IMR-90 (cell line): ENCODE measurements at regions not wholly inside any gene's neighbourhood (a gene's known extent, or its start where the extent isn't known, plus 50 kb on each side); places are given as distances from the start of the nearest gene placed in this dataset.

ENCODE experiments used
- ATAC-seq: fragments of 200-7000 bp; cut with Tn5 transposase; 2 replicates; pipeline ENCODE4 v1.9.1; 2020; ENCODE audit warnings: low read depth, mild to moderate bottlenecking, moderate library complexity
- BruUV-seq: library from RNA; stranded (reverse); fragments of 400-500 nt; replicated peaks from 2 replicates; lab custom pipeline; 2021; lab: Mats Ljungman, UMichigan
- CTCF ChIA-PET: fragments of 300-600 bp; formaldehyde crosslinking; extraction: SDS; loops from one replicate; lab custom pipeline; 2021; ENCODE audit warnings: antibody characterized with exemption; lab: Yijun Ruan, JAX
- POLR2A ChIA-PET: fragments of 300-600 bp; sonication (Branson Sonifier 250); formaldehyde crosslinking; loops from one replicate; lab custom pipeline; 2022; ENCODE audit warnings: antibody characterized with exemption; ENCODE audit not compliant: unreplicated experiment; lab: Charles Lee
- DNase-seq: peaks from one replicate; pipeline ENCODE4 v3.0.0; 2013
- H2AFZ ChIP-seq: replicated peaks from 2 replicates; pipeline ENCODE3; 2013; ENCODE audit warnings: low read length, mild to moderate bottlenecking; ENCODE audit not compliant: poor library complexity
- H2AK5ac ChIP-seq: 2 replicates; pipeline ENCODE4 v1.6.1; 2013; ENCODE audit warnings: low read depth, low read length, inconsistent platforms
- H2AK9ac ChIP-seq: replicated peaks from 2 replicates; pipeline ENCODE3; 2013; ENCODE audit warnings: mild to moderate bottlenecking, low read depth, low read length, moderate library complexity; ENCODE audit not compliant: poor library complexity
- H2BK120ac ChIP-seq: 2 replicates; pipeline ENCODE4 v1.6.1; 2013; ENCODE audit warnings: low read depth, low read length, inconsistent platforms
- H2BK15ac ChIP-seq: 3 replicates; pipeline ENCODE4 v1.6.1; 2013; ENCODE audit warnings: low read depth, low read length, inconsistent platforms
- H2BK20ac ChIP-seq: 2 replicates; pipeline ENCODE4 v1.6.1; 2013; ENCODE audit warnings: low read depth, mild to moderate bottlenecking, inconsistent platforms, low read length, moderate library complexity
- H2BK5ac ChIP-seq: 2 replicates; pipeline ENCODE4 v1.6.1; 2013; ENCODE audit warnings: mild to moderate bottlenecking, low read depth, low read length, inconsistent platforms; ENCODE audit not compliant: poor library complexity, severe bottlenecking
- H3K14ac ChIP-seq: replicated peaks from 2 replicates; pipeline ENCODE4 v1.6.1; 2013; ENCODE audit warnings: low read depth, low read length, inconsistent platforms
- H3K18ac ChIP-seq: 2 replicates; pipeline ENCODE4 v1.6.1; 2013; ENCODE audit warnings: low read depth, low read length, control low read depth
- H3K23ac ChIP-seq: 2 replicates; pipeline ENCODE4 v1.6.1; 2013; ENCODE audit warnings: low read depth, low read length, inconsistent platforms
- H3K27ac ChIP-seq: 2 replicates; pipeline ENCODE4 v1.5.1; 2013; ENCODE audit warnings: mild to moderate bottlenecking, control low read depth, low read length; ENCODE audit not compliant: insufficient read depth
- H3K27me3 ChIP-seq: 2 replicates; pipeline ENCODE4 v1.6.1; 2013; ENCODE audit warnings: low read length; ENCODE audit not compliant: control insufficient read depth, insufficient read depth
- H3K36me3 ChIP-seq: 2 replicates; pipeline ENCODE4 v1.6.1; 2013; ENCODE audit warnings: low read length, mixed read lengths; ENCODE audit not compliant: control insufficient read depth, insufficient read depth
- H3K4ac ChIP-seq: 2 replicates; pipeline ENCODE4 v1.6.1; 2013; ENCODE audit warnings: low read depth, low read length, inconsistent platforms
- H3K4me1 ChIP-seq: 2 replicates; pipeline ENCODE4 v1.6.1; 2013; ENCODE audit warnings: low read length, mixed read lengths; ENCODE audit not compliant: control insufficient read depth, insufficient read depth
- H3K4me2 ChIP-seq: 2 replicates; pipeline ENCODE4 v1.6.1; 2013; ENCODE audit warnings: low read depth, mild to moderate bottlenecking, control low read depth, low read length, moderate library complexity
- H3K4me3 ChIP-seq: 2 replicates; pipeline ENCODE4 v1.5.1; 2013; ENCODE audit warnings: low read depth, mild to moderate bottlenecking, control low read depth, low read length, moderate library complexity; ENCODE audit not compliant: insufficient read depth
- H3K56ac ChIP-seq: 2 replicates; pipeline ENCODE4 v1.6.1; 2013; ENCODE audit warnings: low read length, inconsistent platforms; ENCODE audit not compliant: insufficient read depth; ENCODE audit errors: extremely low read depth
- H3K79me1 ChIP-seq, 2 experiments: 2 replicates each; pipeline ENCODE4 v1.6.1; 2013; ENCODE audit warnings: low read length in 2 of 2, inconsistent platforms in 1 of 2, low read depth in 1 of 2
- H3K9ac ChIP-seq: 2 replicates; pipeline ENCODE4 v1.6.1; 2013; ENCODE audit warnings: low read depth, low read length, control low read depth
- H3K9me1 ChIP-seq: 2 replicates; pipeline ENCODE4 v1.6.1; 2013; ENCODE audit warnings: low read length, inconsistent platforms; ENCODE audit not compliant: insufficient read depth
- H3K9me3 ChIP-seq: 2 replicates; pipeline ENCODE4 v1.6.1; 2013; ENCODE audit warnings: low read length; ENCODE audit not compliant: control insufficient read depth, insufficient read depth
- H4K20me1 ChIP-seq: 2 replicates; pipeline ENCODE4 v1.6.1; 2013; ENCODE audit warnings: low read length, inconsistent platforms; ENCODE audit not compliant: insufficient read depth
- H4K5ac ChIP-seq: 2 replicates; pipeline ENCODE4 v1.6.1; 2013; ENCODE audit warnings: mild to moderate bottlenecking, low read depth, low read length, control low read depth
- H4K8ac ChIP-seq, 2 experiments: 2 replicates each; pipeline ENCODE4 v1.6.1; 2013; ENCODE audit warnings: low read depth in 2 of 2, low read length in 2 of 2, control low read depth in 1 of 2, inconsistent platforms in 1 of 2
- H4K91ac ChIP-seq: 2 replicates; pipeline ENCODE4 v1.6.1; 2013; ENCODE audit warnings: low read depth, low read length, inconsistent platforms; ENCODE audit not compliant: insufficient read depth
- BHLHE40 ChIP-seq: fragments of 150-350 bp; IDR thresholded peaks from 2 replicates; pipeline ENCODE4 v1.6.1; 2016; ENCODE audit warnings: mild to moderate bottlenecking, low read depth, low read length
- CEBPB ChIP-seq: IDR thresholded peaks from 2 replicates; pipeline ENCODE4 v1.6.1; 2012; ENCODE audit warnings: low read depth, low read length, improper control_type of control experiment
- CHD1 ChIP-seq: IDR thresholded peaks from 2 replicates; pipeline ENCODE4 v1.6.1; 2012; ENCODE audit warnings: low read depth, low read length, improper control_type of control experiment
- FOS ChIP-seq: fragments of 150-350 bp; IDR thresholded peaks from 2 replicates; pipeline ENCODE4 v1.6.1; 2016; ENCODE audit warnings: low read depth, low read length
- MAFK ChIP-seq: IDR thresholded peaks from 2 replicates; pipeline ENCODE4 v1.6.1; 2012; ENCODE audit warnings: low read depth, low read length, improper control_type of control experiment
- MAZ ChIP-seq: IDR thresholded peaks from 2 replicates; pipeline ENCODE4 v1.6.1; 2012; ENCODE audit warnings: low read depth, mild to moderate bottlenecking, low read length, improper control_type of control experiment, moderate library complexity, borderline replicate concordance
- MXI1 ChIP-seq: IDR thresholded peaks from 2 replicates; pipeline ENCODE4 v1.6.1; 2012; ENCODE audit warnings: low read depth, mild to moderate bottlenecking, low read length, moderate library complexity, borderline replicate concordance
- NFE2L2 ChIP-seq: fragments of 150-350 bp; IDR thresholded peaks from 2 replicates; pipeline ENCODE4 v1.6.1; 2016; ENCODE audit warnings: low read depth, mild to moderate bottlenecking, low read length
- POLR2A ChIP-seq: IDR thresholded peaks from 2 replicates; pipeline ENCODE4 v1.6.1; 2012; ENCODE audit warnings: mild to moderate bottlenecking, low read depth, low read length
- RAD21 ChIP-seq: IDR thresholded peaks from 2 replicates; pipeline ENCODE4 v1.6.1; 2012; ENCODE audit warnings: low read length, improper control_type of control experiment
- RCOR1 ChIP-seq: IDR thresholded peaks from 2 replicates; pipeline ENCODE4 v1.6.1; 2012; ENCODE audit warnings: mild to moderate bottlenecking, low read length, improper control_type of control experiment; ENCODE audit not compliant: insufficient replicate concordance
- RFX5 ChIP-seq: IDR thresholded peaks from 2 replicates; pipeline ENCODE4 v1.8.0; 2012; ENCODE audit warnings: low read depth, mild to moderate bottlenecking, low read length, moderate library complexity
- SMC3 ChIP-seq: fragments of 150-350 bp; IDR thresholded peaks from 2 replicates; pipeline ENCODE4 v1.6.1; 2016; ENCODE audit warnings: low read depth, mild to moderate bottlenecking, antibody characterized with exemption, low read length, moderate library complexity
- WGBS, 2 experiments: methylation state at CpG; one replicate each; pipeline versions ENCODE4 v1.1.5 to v1.1.7; 2013; ENCODE audit warnings: missing lambda C conversion rate in 2 of 2; ENCODE audit not compliant: insufficient read length in 1 of 2; ENCODE audit errors: extremely low coverage in 2 of 2; 5-methylcytosine and 5-hydroxymethylcytosine counted together
- dilution Hi-C: fragments of 300-500 bp; cut with HindIII; formaldehyde crosslinking; loops from one replicate; pipeline ENCODE4 v1.14.3; 2018; ENCODE audit warnings: low sequenced_read_pairs; ENCODE audit not compliant: unreplicated experiment
- in situ Hi-C: fragments of 300-500 bp; cut with MboI; formaldehyde crosslinking; loops from 3 replicates; pipeline ENCODE4 v1.14.3; 2019; ENCODE audit warnings: low sequenced_read_pairs, inconsistent platforms, mixed read lengths
- intact Hi-C: fragments of 100-400 bp; cut with micrococcal nuclease; formaldehyde crosslinking; loops from 2 replicates; pipeline ENCODE4 v1.10.0; 2022
- TF ChIP-seq, protein P1 (sequence below): fragments of 150-350 bp; IDR thresholded peaks from 2 replicates; pipeline ENCODE4 v1.6.1; 2017; ENCODE audit warnings: mild to moderate bottlenecking, antibody characterized with exemption, low read length, low read depth
- TF ChIP-seq, protein P2 (sequence below): fragments of 150-350 bp; IDR thresholded peaks from 2 replicates; pipeline ENCODE4 v1.6.1; 2016; ENCODE audit warnings: low read depth, mild to moderate bottlenecking, low read length, moderate library complexity, borderline replicate concordance
- TF ChIP-seq, protein P3 (sequence below): conservative IDR thresholded peaks from 2 replicates; pipeline ENCODE4 v1.5.1; 2012; ENCODE audit warnings: mild to moderate bottlenecking, low read depth, low read length, improper control_type of control experiment

DNA sequence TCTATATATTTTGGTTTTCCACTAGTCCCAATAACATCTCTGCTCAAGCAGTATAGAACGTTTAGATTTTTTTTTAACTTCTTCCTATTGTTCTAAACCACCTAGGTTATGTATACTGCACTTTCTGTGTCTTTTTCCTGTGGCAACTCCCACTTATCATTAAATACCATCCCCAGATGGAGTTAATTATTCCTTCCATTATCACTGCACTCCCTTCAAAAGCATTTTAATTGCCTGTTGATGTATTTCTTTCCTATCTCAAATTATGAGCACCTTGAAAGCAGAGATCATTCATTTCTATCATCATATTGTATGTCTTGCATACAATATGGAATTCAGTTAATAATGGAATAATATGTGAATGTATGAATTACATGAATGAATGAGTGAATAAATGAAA, 148.0 kb downstream of the HGF start:
- no peak for DNase-seq
- H2BK5ac ChIP-seq = peak overlapping the region; percentile 5
- H3K9me3 ChIP-seq = no peaks in the 10 kb centered on the region
- no peak overlapping the region for H2AK5ac ChIP-seq
- H3K9ac ChIP-seq = no peak overlapping the region
- H3K14ac ChIP-seq = no peak overlapping the region
- no peaks in the 10 kb centered on the region for H3K27me3 ChIP-seq
- H2BK20ac ChIP-seq = no peak overlapping the region
- ChIA-PET POLR2A (no interaction called here), CTCF (no interaction called here)
- H2BK15ac ChIP-seq = no peak overlapping the region
- H3K4me1 ChIP-seq = peaks cover 14% of the 10 kb centered on the region; the same call in 1 of the 2 replicates
- H4K5ac ChIP-seq = no peak overlapping the region
- H4K20me1 ChIP-seq = no peaks in the 10 kb centered on the region
- H2BK120ac ChIP-seq = no peak overlapping the region
- H3K4ac ChIP-seq = no peak overlapping the region
- no peak for TF ChIP-seq BHLHE40
- no peak for TF ChIP-seq POLR2A
- no peak for TF ChIP-seq FOS
- TF ChIP-seq SMC3 = no peak
- no peak for TF ChIP-seq CHD1
- no peak for TF ChIP-seq MAFK
- no peak for TF ChIP-seq RCOR1
- no peak for TF ChIP-seq CEBPB
- TF ChIP-seq, protein P1, sequence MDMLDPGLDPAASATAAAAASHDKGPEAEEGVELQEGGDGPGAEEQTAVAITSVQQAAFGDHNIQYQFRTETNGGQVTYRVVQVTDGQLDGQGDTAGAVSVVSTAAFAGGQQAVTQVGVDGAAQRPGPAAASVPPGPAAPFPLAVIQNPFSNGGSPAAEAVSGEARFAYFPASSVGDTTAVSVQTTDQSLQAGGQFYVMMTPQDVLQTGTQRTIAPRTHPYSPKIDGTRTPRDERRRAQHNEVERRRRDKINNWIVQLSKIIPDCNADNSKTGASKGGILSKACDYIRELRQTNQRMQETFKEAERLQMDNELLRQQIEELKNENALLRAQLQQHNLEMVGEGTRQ = no peak
- no peak for TF ChIP-seq NFE2L2
- TF ChIP-seq RFX5 = no peak
- TF ChIP-seq MAZ = no peak
- TF ChIP-seq, protein P2, sequence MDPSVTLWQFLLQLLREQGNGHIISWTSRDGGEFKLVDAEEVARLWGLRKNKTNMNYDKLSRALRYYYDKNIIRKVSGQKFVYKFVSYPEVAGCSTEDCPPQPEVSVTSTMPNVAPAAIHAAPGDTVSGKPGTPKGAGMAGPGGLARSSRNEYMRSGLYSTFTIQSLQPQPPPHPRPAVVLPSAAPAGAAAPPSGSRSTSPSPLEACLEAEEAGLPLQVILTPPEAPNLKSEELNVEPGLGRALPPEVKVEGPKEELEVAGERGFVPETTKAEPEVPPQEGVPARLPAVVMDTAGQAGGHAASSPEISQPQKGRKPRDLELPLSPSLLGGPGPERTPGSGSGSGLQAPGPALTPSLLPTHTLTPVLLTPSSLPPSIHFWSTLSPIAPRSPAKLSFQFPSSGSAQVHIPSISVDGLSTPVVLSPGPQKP = no peak
- TF ChIP-seq, protein P3, sequence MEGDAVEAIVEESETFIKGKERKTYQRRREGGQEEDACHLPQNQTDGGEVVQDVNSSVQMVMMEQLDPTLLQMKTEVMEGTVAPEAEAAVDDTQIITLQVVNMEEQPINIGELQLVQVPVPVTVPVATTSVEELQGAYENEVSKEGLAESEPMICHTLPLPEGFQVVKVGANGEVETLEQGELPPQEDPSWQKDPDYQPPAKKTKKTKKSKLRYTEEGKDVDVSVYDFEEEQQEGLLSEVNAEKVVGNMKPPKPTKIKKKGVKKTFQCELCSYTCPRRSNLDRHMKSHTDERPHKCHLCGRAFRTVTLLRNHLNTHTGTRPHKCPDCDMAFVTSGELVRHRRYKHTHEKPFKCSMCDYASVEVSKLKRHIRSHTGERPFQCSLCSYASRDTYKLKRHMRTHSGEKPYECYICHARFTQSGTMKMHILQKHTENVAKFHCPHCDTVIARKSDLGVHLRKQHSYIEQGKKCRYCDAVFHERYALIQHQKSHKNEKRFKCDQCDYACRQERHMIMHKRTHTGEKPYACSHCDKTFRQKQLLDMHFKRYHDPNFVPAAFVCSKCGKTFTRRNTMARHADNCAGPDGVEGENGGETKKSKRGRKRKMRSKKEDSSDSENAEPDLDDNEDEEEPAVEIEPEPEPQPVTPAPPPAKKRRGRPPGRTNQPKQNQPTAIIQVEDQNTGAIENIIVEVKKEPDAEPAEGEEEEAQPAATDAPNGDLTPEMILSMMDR = no peak
- no peak for TF ChIP-seq MXI1
- TF ChIP-seq RAD21 = no peak
- no CpG with 5 or more reads among the region's 1 CpG for WGBS, 2 experiments
- H2AK9ac ChIP-seq = no peak overlapping the region
- H3K18ac ChIP-seq = 0 out of 2 replicates have a peak overlapping the region, but pooled peaks have one; percentile 18
- no peak overlapping the region for H3K27ac ChIP-seq
- no peak overlapping the region for H3K4me2 ChIP-seq
- ATAC-seq = no peak
- no peak overlapping the region for H2AFZ ChIP-seq
- H3K4me3 ChIP-seq = no peak overlapping the region
- in situ Hi-C loops = no loop called here
- no peak overlapping the region for H3K56ac ChIP-seq
- peak overlapping the region in 1 of 2 experiments; percentile 5; a peak in 1 of 4 replicates for H4K8ac ChIP-seq
- intact Hi-C loops = no loop called here
- no peak overlapping the region for H3K23ac ChIP-seq
- dilution Hi-C loops = no loop called here
- no peak overlapping the region for H4K91ac ChIP-seq
- H3K36me3 ChIP-seq = no peaks in the 10 kb centered on the region
- H3K79me1 ChIP-seq = no peaks in the 10 kb centered on the region
- H3K9me1 ChIP-seq = no peaks in the 10 kb centered on the region
- no TSS peak for BruUV-seq
